CD4-positive, alpha-beta T cell treated with Interleukin-15 for 4 hours (primary cell): ENCODE measurements at regions not wholly inside any gene's neighbourhood (a gene's known extent, or its start where the extent isn't known, plus 50 kb on each side); places are given as distances from the start of the nearest gene placed in this dataset.
"Not testable (repeated sequence)": the region's sequence is repeated elsewhere in the genome, so short reads cannot be mapped to it uniquely, and the experiment has no call there.

ENCODE experiments used
- DNase-seq: peaks from one replicate; pipeline ENCODE4 v3.0.0-alpha.2; 2020; ENCODE audit warnings: low spot score

GRCh38 chr15:22240986-22241385, 160.7 kb downstream of the OR4M2 start:
- DNase-seq: no peak

- no peak for DNase-seq
Measured at GRCh38 chr15:22241451-22241850, 161.1 kb downstream of the OR4M2 start.

- DNase-seq: not testable (repeated sequence)
Measured at GRCh38 chr15:22242311-22242710, 162.0 kb downstream of the OR4M2 start.

- DNase-seq: no peak
Measured at GRCh38 chr15:22243440-22244130, 163.3 kb downstream of the OR4M2 start.

GRCh38 chr15:22249511-22249910, 169.2 kb downstream of the OR4M2 start:
- DNase-seq: not testable (repeated sequence)

- not testable (repeated sequence) for DNase-seq
Measured at GRCh38 chr15:22250501-22251290, 170.4 kb downstream of the OR4M2 start.

GRCh38 chr15:22251422-22251821, 171.1 kb downstream of the OR4M2 start:
- DNase-seq: no peak

- DNase-seq: not testable (repeated sequence)
Measured at GRCh38 chr15:22252047-22252446, 171.7 kb downstream of the OR4M2 start.

- DNase-seq: not testable (repeated sequence)
Measured at GRCh38 chr15:22252521-22252920, 172.2 kb downstream of the OR4M2 start.

- DNase-seq: not testable (repeated sequence)
Measured at GRCh38 chr15:22253002-22253675, 172.8 kb downstream of the OR4M2 start.

GRCh38 chr15:22253676-22254408, 173.5 kb downstream of the OR4M2 start:
- DNase-seq: no peak

GRCh38 chr15:22254409-22255045, 174.2 kb downstream of the OR4M2 start:
- not testable (repeated sequence) for DNase-seq

- not testable (repeated sequence) for DNase-seq
Measured at GRCh38 chr15:22255606-22256005, 175.3 kb downstream of the OR4M2 start.

- not testable (repeated sequence) for DNase-seq
Measured at GRCh38 chr15:22256389-22257046, 176.2 kb downstream of the OR4M2 start.

GRCh38 chr15:22257047-22258008, 177.0 kb downstream of the OR4M2 start:
- DNase-seq: no peak

- no peak for DNase-seq
Measured at GRCh38 chr15:22258009-22258397, 177.7 kb downstream of the OR4M2 start.

- DNase-seq: no peak
Measured at GRCh38 chr15:22258398-22259150, 178.2 kb downstream of the OR4M2 start.

GRCh38 chr15:22259151-22259750, 178.9 kb downstream of the OR4M2 start:
- DNase-seq: not testable (repeated sequence)
